EL (cell line): ENCODE measurements at regions not wholly inside any gene's neighbourhood (a gene's known extent, or its start where the extent isn't known, plus 50 kb on each side); places are given as distances from the start of the nearest gene placed in this dataset.
"Not testable (repeated sequence)": the region's sequence is repeated elsewhere in the genome, so short reads cannot be mapped to it uniquely, and the experiment has no call there.

ENCODE experiments used
- DNase-seq: peaks from one replicate; pipeline ENCODE4 v3.0.0-alpha.2; 2016

- no peak for DNase-seq
Measured at GRCh38 chr9:7739595-7739994, 60.0 kb downstream of the DMAC1 start.

- no peak for DNase-seq
Measured at GRCh38 chr9:7735311-7735710, 64.3 kb downstream of the DMAC1 start.

GRCh38 chr9:7730164-7730445 is 69.5 kb downstream of the DMAC1 start:
- no peak for DNase-seq

GRCh38 chr9:7729371-7730163 is 70.0 kb downstream of the DMAC1 start:
- no peak for DNase-seq

GRCh38 chr9:7721291-7721690 is 78.3 kb downstream of the DMAC1 start:
- DNase-seq, result no peak

GRCh38 chr9:7713088-7713487 is 86.5 kb downstream of the DMAC1 start:
- not testable (repeated sequence) for DNase-seq

GRCh38 chr9:7710686-7711085 is 88.9 kb downstream of the DMAC1 start:
- no peak for DNase-seq

- no peak for DNase-seq
Measured at GRCh38 chr9:7707934-7708333, 91.6 kb downstream of the DMAC1 start.

GRCh38 chr9:7704543-7704942 is 95.0 kb downstream of the DMAC1 start:
- DNase-seq, result no peak

- no peak for DNase-seq
Measured at GRCh38 chr9:7691909-7692308, 107.7 kb downstream of the DMAC1 start.

- no peak for DNase-seq
Measured at GRCh38 chr9:7690014-7690413, 109.6 kb downstream of the DMAC1 start.

- DNase-seq, result no peak
Measured at GRCh38 chr9:7688626-7689025, 111.0 kb downstream of the DMAC1 start.

- DNase-seq, result no peak
Measured at GRCh38 chr9:7676609-7677156, 122.9 kb downstream of the DMAC1 start.

- DNase-seq, result no peak
Measured at GRCh38 chr9:7671847-7672246, 127.7 kb downstream of the DMAC1 start.

GRCh38 chr9:7668541-7668940 is 131.0 kb downstream of the DMAC1 start:
- no peak for DNase-seq

GRCh38 chr9:7665874-7666273 is 133.7 kb downstream of the DMAC1 start:
- DNase-seq, result no peak

GRCh38 chr9:7659766-7660165 is 139.8 kb downstream of the DMAC1 start:
- no peak for DNase-seq

- no peak for DNase-seq
Measured at GRCh38 chr9:7656636-7657035, 142.9 kb downstream of the DMAC1 start.

GRCh38 chr9:7653262-7653661 is 146.3 kb downstream of the DMAC1 start:
- no peak for DNase-seq

GRCh38 chr9:7640231-7640630 is 159.3 kb downstream of the DMAC1 start:
- no peak for DNase-seq

GRCh38 chr9:7639471-7639870 is 160.1 kb downstream of the DMAC1 start:
- DNase-seq, result no peak

- no peak for DNase-seq
Measured at GRCh38 chr9:7636838-7637467, 162.6 kb downstream of the DMAC1 start.

GRCh38 chr9:7636309-7636708 is 163.3 kb downstream of the DMAC1 start:
- no peak for DNase-seq

- not testable (repeated sequence) for DNase-seq
Measured at GRCh38 chr9:7626571-7627029, 173.0 kb downstream of the DMAC1 start.

GRCh38 chr9:7622481-7622880 is 177.1 kb downstream of the DMAC1 start:
- no peak for DNase-seq
